GM10248 (cell line): ENCODE measurements at regions not wholly inside any gene's neighbourhood (a gene's known extent, or its start where the extent isn't known, plus 50 kb on each side); places are given as distances from the start of the nearest gene placed in this dataset.
A peak's percentile ranks its signal among the peaks of the same experiment; 100 is the strongest.
"Not testable (repeated sequence)": the region's sequence is repeated elsewhere in the genome, so short reads cannot be mapped to it uniquely, and the experiment has no call there.

ENCODE experiments used
- CTCF ChIA-PET: fragments of 300-600 bp; sonication (Branson Sonifier 250); formaldehyde crosslinking; extraction: SDS; loops from one replicate; lab custom pipeline; 2021; ENCODE audit warnings: antibody characterized with exemption; lab: Yijun Ruan, JAX
- POLR2A ChIA-PET: fragments of 350-650 bp; sonication (Branson Sonifier 250); formaldehyde crosslinking; extraction: SDS; loops from one replicate; lab custom pipeline; 2020; ENCODE audit warnings: antibody characterized with exemption; lab: Yijun Ruan, JAX
- DNase-seq: peaks from one replicate; pipeline ENCODE4 v3.0.0; 2012; ENCODE audit errors: extremely low spot score
- CTCF ChIP-seq: IDR thresholded peaks from 2 replicates; pipeline ENCODE4 v1.5.1; 2012; ENCODE audit warnings: mild to moderate bottlenecking, low read depth; ENCODE audit errors: extremely low read depth, missing control alignments, control extremely low read depth

- ChIA-PET POLR2A (no interaction called here), CTCF (interaction anchor here (0.8 to 2.0 kb wide), 13 partner anchors 10 to 104 kb away, joined by 3 to 12 read pairs (median 6); no protein-coding TSS in a partner anchor)
- TF ChIP-seq CTCF: peak; percentile 73
- DNase-seq: peak; percentile 61
Observed at GRCh38 chr1:192506741-192507155, 68.8 kb upstream of the RGS1 start.

DNA sequence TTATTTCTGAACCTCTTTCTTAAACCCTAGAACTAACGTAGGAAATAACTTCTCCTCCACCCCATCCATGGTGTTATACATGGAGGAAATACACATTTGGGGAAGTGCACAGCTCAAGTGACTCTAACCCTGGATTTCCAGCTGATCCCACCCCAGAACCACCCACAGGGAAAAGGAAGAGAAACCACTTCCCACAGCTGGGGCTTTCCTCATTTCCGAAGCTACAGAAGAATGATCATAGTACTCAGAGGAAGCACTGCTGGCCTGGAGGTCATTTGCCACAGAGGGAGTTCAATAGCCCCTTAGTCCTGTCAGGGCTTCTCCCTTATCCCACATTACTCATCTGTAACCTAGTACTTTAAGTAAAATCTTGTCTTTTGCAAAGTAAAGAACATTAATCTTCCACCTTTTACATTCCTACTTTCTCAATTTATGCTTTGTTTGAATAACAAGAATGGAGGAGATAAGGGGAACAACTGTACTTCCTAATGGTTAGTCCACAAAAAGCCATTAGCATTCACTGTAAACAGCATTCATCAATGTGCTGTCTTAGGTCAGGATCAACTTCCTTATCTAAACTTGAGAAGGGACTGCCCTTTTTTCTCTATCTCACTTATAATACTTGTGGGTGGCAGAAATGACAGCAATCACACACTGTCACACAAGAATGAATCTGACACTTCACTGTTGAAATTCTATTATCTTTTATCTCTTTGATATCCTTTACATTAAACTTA, 63.0 kb upstream of the RGS1 start:
- CTCF ChIA-PET: interaction anchor here (0.7 to 0.9 kb wide), 4 partner anchors 14 to 96 kb away, joined by 3 to 4 read pairs (median 3); no protein-coding TSS in a partner anchor
- no peak for TF ChIP-seq CTCF
- POLR2A ChIA-PET: interaction anchor here (0.6 kb wide), 1 partner anchor 41 kb away, joined by 5 read pairs; no protein-coding TSS in a partner anchor
- DNase-seq: no peak

- DNase-seq: no peak
- TF ChIP-seq CTCF: no peak
- ChIA-PET CTCF (interaction anchor here (1.1 kb wide), 1 partner anchor 32 kb away, joined by 3 read pairs; no protein-coding TSS in a partner anchor), POLR2A (interaction anchor here (0.6 kb wide), 1 partner anchor 41 kb away, joined by 5 read pairs; no protein-coding TSS in a partner anchor)
Observed at GRCh38 chr1:192513196-192513595, 62.4 kb upstream of the RGS1 start.

GRCh38 chr1:192513697-192514096, 61.9 kb upstream of the RGS1 start:
- no peak for TF ChIP-seq CTCF
- POLR2A ChIA-PET: no interaction called here
- no peak for DNase-seq
- CTCF ChIA-PET: interaction anchor here (1.1 kb wide), 1 partner anchor 31 kb away, joined by 3 read pairs; no protein-coding TSS in a partner anchor

DNA sequence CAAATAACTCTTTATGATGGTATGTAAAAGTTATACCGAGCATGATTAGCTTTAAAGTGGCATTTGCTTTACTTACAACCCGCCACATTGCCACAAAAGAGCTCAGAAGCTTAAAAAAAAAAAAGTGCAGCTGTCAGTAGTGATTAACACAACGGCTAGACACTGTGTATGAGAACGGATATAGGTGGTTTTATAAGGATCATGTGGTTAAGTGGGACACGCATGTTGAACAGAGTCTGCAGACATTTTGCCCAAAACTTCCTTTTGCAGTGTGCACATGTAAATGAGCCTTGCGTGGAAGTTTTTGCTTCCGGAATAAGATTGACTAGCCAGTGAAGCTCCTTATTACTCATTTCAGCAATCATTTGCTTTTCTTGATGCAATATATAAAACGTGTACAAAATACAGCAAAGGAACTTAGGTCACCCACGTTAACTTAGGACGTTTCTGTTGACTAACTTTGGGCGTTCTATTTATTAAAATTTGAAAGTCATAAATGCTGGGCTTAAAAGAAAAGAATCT, 58.7 kb upstream of the RGS1 start:
- peak; percentile 52 for DNase-seq
- POLR2A ChIA-PET: interaction anchor here (0.9 to 1.4 kb wide), 3 partner anchors 23 to 64 kb away, joined by 4 to 5 read pairs (median 4); no protein-coding TSS in a partner anchor
- CTCF ChIA-PET: interaction anchor here (1.0 to 4.1 kb wide), 11 partner anchors 10 to 94 kb away, joined by 3 to 33 read pairs (median 4); no protein-coding TSS in a partner anchor
- TF ChIP-seq CTCF: no peak

DNA sequence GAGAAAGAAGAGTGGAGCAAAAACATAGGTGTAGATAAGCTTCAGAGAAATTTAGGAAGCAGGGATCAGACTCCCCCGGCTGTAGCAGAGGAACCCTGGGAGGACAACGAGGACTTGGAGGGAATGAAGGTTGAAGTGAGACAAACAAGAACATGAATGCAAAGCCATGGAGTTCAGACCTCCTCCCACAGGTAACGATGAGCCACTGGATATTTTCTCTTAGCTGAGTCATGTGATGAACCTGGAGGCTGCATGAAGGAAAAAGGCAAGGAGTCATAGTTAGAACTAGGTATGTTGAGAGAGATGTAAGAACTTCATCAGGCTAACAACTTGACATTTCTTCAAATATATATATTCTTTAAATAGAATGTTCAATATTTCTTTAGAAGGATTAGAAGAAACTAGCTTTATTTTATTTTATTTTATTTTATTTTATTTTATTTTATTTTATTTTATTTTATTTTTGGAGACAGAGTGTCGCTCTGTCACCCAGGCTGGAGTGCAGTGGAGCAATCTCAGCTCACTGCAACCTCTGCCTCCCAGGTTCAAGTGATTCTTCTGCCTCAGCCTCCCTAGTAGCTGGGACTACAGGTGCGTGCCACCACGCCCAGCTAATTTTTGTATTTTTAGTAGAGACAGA, 57.7 kb upstream of the RGS1 start:
- POLR2A ChIA-PET: interaction anchor here (1.4 kb wide), 2 partner anchors 22 to 61 kb away, joined by 4 read pairs; no protein-coding TSS in a partner anchor
- DNase-seq: not testable (repeated sequence)
- CTCF ChIA-PET: interaction anchor here (1.0 to 4.1 kb wide), 5 partner anchors 11 to 62 kb away, joined by 3 to 33 read pairs (median 12); no protein-coding TSS in a partner anchor
